ENCODE measurements at regions not wholly inside any gene's neighbourhood (a gene's known extent, or its start where the extent isn't known, plus 50 kb on each side); places are given as distances from the start of the nearest gene placed in this dataset.

- TF ChIP-seq, protein P1, sequence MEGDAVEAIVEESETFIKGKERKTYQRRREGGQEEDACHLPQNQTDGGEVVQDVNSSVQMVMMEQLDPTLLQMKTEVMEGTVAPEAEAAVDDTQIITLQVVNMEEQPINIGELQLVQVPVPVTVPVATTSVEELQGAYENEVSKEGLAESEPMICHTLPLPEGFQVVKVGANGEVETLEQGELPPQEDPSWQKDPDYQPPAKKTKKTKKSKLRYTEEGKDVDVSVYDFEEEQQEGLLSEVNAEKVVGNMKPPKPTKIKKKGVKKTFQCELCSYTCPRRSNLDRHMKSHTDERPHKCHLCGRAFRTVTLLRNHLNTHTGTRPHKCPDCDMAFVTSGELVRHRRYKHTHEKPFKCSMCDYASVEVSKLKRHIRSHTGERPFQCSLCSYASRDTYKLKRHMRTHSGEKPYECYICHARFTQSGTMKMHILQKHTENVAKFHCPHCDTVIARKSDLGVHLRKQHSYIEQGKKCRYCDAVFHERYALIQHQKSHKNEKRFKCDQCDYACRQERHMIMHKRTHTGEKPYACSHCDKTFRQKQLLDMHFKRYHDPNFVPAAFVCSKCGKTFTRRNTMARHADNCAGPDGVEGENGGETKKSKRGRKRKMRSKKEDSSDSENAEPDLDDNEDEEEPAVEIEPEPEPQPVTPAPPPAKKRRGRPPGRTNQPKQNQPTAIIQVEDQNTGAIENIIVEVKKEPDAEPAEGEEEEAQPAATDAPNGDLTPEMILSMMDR (IDR thresholded peaks at IDR 0.05), result no peak
- no peak for TF ChIP-seq EP300 (IDR thresholded peaks at IDR 0.05)
- TF ChIP-seq POLR2A (IDR thresholded peaks at IDR 0.05), result no peak
These were observed 178.3 kb downstream of the EFNB2 start for GRCh38 chr13:106357198-106357597.

Data from gastroesophageal sphincter (tissue), 3 donors.